ENCODE measurements at regions not wholly inside any gene's neighbourhood (a gene's known extent, or its start where the extent isn't known, plus 50 kb on each side); places are given as distances from the start of the nearest gene placed in this dataset.

- no peak for TF ChIP-seq EZH2 (IDR thresholded peaks at IDR 0.05; ENCODE audit: insufficient read depth, poor library complexity, severe bottlenecking)
- no peak for TF ChIP-seq EZH2phosphoT487 (IDR thresholded peaks at IDR 0.05; ENCODE audit: insufficient read depth, low read depth)
Observed at GRCh38 chr6:97885828-97886227, 602.8 kb upstream of the MMS22L start.

All from GM23248 (cell line).